HG02610 (cell line): ENCODE measurements at regions not wholly inside any gene's neighbourhood (a gene's known extent, or its start where the extent isn't known, plus 50 kb on each side); places are given as distances from the start of the nearest gene placed in this dataset.

Experiments used
- ATAC-seq: cut with Tn5 transposase; IDR thresholded peaks from one replicate; pipeline ENCODE4 v1.9.1; 2021; ENCODE audit warnings: mild to moderate bottlenecking, moderate library complexity; ENCODE audit not compliant: unreplicated experiment

DNA sequence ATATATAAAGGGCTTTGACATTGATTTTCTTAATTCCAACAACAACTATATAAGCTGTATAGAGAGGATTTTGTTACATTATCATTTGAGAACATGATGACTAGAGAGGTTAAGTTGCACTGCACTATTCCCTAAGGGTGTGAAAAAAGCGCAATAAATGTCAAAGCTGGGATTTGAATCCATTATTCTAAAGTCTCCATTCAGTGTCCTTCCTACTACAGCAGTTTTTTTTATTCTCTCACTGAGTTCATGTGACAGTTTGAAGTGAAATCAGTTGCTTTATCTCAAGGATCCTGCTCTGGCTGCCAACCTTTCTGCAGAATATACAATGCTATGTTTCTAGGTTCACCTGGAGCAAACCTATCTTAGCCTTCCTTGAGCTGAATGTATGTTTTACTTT lies 177.5 kb downstream of the ANKRD50 start:
- ATAC-seq, result no peak

DNA sequence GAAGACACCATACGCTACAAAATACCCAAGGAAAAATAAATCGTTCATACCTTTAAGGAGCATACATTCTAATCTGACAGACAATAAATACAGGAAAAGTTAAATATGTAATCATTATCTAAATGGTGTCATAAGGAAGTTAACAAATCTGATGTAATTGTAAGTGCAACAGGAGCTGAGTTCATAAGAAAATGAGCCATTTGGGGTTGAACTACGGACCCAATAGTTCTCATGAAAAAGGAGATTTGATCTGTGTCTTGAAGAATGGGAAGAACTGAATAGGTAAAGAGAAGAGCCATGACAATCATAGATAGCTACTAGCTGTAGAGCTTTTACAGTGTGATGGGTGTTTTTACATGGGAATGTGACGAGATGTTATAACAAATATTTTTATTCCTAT lies 175.6 kb downstream of the ANKRD50 start:
- ATAC-seq, result no peak

DNA sequence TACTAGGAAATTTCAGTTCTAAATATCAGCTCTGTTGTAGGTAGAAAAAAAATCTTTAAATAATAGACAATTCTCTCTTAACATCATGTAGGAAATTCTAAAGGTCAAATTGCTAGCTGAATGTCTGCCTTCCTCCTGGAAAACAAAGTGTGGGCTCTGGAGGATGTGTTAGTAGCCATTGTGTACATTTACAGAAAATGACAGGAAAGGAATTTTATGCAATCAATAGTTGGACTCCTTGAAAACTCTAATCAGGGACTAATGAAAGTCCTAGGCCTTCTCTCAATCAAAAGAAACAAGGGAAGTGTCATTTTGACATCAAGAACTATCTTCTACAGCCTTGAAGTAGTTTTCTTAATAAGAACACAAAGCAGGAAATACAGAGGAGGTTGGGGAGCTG lies 174.6 kb downstream of the ANKRD50 start:
- no peak for ATAC-seq

DNA sequence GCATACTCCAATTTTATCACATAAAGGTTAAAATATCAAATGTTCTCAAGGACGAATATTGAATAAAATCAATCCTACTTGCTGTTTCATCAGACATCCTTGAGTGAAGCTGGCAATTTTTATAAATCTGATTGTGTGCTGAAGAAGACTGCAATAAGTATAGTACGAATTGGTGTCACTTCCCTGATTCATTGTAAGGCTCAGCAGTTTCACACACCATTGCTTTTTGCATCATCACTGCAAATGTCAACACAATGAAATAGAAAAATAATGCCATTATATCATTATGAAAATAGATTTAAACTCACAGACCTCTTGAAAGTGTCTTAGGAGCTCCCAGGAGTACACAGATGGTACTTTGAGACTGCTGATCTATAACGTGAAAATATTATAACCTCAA lies 172.5 kb downstream of the ANKRD50 start:
- no peak for ATAC-seq

GRCh38 chr4:124541652-124542420 lies 170.7 kb downstream of the ANKRD50 start:
- no peak for ATAC-seq

GRCh38 chr4:124555959-124556358 lies 156.6 kb downstream of the ANKRD50 start:
- ATAC-seq, result no peak

- ATAC-seq, result no peak
Measured at GRCh38 chr4:124564121-124564520, 148.4 kb downstream of the ANKRD50 start.

DNA sequence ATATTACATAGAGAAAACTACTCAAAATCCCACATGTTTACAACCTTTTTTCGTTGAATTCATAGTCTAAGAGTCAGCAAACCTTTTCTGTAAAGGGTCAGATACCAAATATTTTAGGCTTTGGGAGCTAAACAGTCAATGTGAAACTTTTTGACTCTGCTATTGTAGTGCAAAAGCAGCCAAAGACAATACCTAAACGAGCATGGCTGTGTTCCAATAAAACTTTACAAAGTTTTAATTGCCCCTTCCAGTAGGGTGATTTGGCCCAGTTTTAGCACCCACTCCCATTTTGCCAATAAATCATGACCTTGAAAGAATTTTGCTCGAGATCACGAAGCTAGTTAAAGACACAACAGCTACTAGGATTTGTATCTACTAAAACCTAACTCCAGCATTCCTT lies 147.2 kb downstream of the ANKRD50 start:
- ATAC-seq, result no peak

DNA sequence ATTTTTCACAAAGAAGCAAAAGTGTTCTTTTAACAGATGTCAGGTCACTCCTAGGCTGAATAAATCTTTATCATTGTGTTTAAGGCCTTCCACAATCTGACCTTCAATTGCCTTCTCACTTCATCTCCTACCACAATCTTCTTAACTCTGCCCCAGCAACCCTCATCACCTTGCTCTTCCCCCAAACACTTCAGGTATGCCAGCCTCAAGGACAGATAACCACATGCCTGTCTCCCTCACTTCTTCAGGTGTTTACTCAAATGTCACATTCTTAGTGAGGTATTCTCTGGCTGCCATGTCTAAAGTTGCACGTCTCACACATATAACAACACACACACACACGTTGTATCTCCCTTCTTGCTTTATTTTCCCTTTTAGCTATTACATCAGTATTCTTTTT lies 146.5 kb downstream of the ANKRD50 start:
- ATAC-seq, result no peak

- ATAC-seq, result no peak
Measured at GRCh38 chr4:124573056-124573455, 139.5 kb downstream of the ANKRD50 start.

GRCh38 chr4:124579896-124580295 lies 132.6 kb downstream of the ANKRD50 start:
- no peak for ATAC-seq

GRCh38 chr4:124583797-124584196 lies 128.7 kb downstream of the ANKRD50 start:
- no peak for ATAC-seq

GRCh38 chr4:124589786-124590185 lies 122.7 kb downstream of the ANKRD50 start:
- no peak for ATAC-seq

GRCh38 chr4:124590480-124590879 lies 122.1 kb downstream of the ANKRD50 start:
- no peak for ATAC-seq

DNA sequence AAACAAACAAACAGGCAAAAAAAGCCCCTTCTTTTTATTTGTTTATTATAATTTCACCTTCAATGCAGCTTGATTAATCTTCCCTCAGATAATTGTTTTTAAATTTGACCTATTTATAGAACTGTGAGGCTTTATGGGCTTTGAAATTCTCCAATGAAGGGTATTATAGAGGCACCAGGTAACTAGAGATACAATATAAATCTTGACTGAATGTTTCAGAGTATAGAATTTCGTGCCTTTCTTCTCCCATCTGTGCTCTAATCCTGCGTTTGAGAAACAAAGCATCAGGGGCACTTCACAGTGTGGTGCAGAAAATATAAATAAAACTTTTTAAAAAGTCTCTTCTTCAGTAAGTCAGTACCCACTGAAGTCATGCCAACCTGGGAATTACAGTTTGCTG lies 120.9 kb downstream of the ANKRD50 start:
- no peak for ATAC-seq

- ATAC-seq, result no peak
Measured at GRCh38 chr4:124593494-124593893, 119.0 kb downstream of the ANKRD50 start.

GRCh38 chr4:124594945-124595344 lies 117.6 kb downstream of the ANKRD50 start:
- no peak for ATAC-seq

- ATAC-seq, result no peak
Measured at GRCh38 chr4:124596816-124597215, 115.7 kb downstream of the ANKRD50 start.

- ATAC-seq, result no peak
Measured at GRCh38 chr4:124610211-124610610, 102.3 kb downstream of the ANKRD50 start.
